Spleen (tissue), 7 donors: ENCODE measurements at regions not wholly inside any gene's neighbourhood (a gene's known extent, or its start where the extent isn't known, plus 50 kb on each side); places are given as distances from the start of the nearest gene placed in this dataset.

ENCODE experiments used
- POLR2A ChIP-seq, 3 donors: fragments of 450-650 bp; IDR thresholded peaks; one replicate each; pipeline ENCODE4 v1.5.1; 2017; ENCODE audit warnings: antibody characterized with exemption in 3 of 3, mild to moderate bottlenecking in 1 of 3
- TF ChIP-seq, protein P1 (sequence below), 11 experiments: fragments of 200-600 bp in 7 of 11; fragments of 450-650 bp in 4 of 11; sonication (generic) in 4 of 11; IDR thresholded peaks in 8 of 11; conservative IDR thresholded peaks in 3 of 11; 1 replicate in 7 of 11; 2 replicates in 4 of 11; pipeline versions ENCODE4 v1.4.0 to v1.8.0; 2016 to 2021; ENCODE audit warnings: antibody characterized with exemption in 11 of 11, inconsistent platforms in 4 of 11, mild to moderate bottlenecking in 1 of 11
- donor health status: DM: no; HTN: no; CAD: no; lungs with moderate emphysema.
- donor health status: DM: no; HTN: no; CAD: no.
- donor health status: DM: no; HTN: no; CAD: no.

GRCh38 chr2:58917596-58917995 is 676.5 kb upstream of the FANCL start:
- TF ChIP-seq POLR2A (IDR thresholded peaks at IDR 0.05) = no peak
- TF ChIP-seq, protein P1, sequence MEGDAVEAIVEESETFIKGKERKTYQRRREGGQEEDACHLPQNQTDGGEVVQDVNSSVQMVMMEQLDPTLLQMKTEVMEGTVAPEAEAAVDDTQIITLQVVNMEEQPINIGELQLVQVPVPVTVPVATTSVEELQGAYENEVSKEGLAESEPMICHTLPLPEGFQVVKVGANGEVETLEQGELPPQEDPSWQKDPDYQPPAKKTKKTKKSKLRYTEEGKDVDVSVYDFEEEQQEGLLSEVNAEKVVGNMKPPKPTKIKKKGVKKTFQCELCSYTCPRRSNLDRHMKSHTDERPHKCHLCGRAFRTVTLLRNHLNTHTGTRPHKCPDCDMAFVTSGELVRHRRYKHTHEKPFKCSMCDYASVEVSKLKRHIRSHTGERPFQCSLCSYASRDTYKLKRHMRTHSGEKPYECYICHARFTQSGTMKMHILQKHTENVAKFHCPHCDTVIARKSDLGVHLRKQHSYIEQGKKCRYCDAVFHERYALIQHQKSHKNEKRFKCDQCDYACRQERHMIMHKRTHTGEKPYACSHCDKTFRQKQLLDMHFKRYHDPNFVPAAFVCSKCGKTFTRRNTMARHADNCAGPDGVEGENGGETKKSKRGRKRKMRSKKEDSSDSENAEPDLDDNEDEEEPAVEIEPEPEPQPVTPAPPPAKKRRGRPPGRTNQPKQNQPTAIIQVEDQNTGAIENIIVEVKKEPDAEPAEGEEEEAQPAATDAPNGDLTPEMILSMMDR (IDR thresholded peaks at IDR 0.05 in 8 of 11, conservative IDR thresholded peaks at IDR 0.05 in 3 of 11) = no peak
